NCI-H460 (cell line): ENCODE measurements at regions not wholly inside any gene's neighbourhood (a gene's known extent, or its start where the extent isn't known, plus 50 kb on each side); places are given as distances from the start of the nearest gene placed in this dataset.
A peak's percentile ranks its signal among the peaks of the same experiment; 100 is the strongest.
"Not testable (repeated sequence)": the region's sequence is repeated elsewhere in the genome, so short reads cannot be mapped to it uniquely, and the experiment has no call there.

Experiments used
- DNase-seq: peaks from one replicate; pipeline ENCODE4 v3.0.0-alpha.2; 2016; ENCODE audit warnings: low read depth; ENCODE audit errors: extremely low read depth

DNA sequence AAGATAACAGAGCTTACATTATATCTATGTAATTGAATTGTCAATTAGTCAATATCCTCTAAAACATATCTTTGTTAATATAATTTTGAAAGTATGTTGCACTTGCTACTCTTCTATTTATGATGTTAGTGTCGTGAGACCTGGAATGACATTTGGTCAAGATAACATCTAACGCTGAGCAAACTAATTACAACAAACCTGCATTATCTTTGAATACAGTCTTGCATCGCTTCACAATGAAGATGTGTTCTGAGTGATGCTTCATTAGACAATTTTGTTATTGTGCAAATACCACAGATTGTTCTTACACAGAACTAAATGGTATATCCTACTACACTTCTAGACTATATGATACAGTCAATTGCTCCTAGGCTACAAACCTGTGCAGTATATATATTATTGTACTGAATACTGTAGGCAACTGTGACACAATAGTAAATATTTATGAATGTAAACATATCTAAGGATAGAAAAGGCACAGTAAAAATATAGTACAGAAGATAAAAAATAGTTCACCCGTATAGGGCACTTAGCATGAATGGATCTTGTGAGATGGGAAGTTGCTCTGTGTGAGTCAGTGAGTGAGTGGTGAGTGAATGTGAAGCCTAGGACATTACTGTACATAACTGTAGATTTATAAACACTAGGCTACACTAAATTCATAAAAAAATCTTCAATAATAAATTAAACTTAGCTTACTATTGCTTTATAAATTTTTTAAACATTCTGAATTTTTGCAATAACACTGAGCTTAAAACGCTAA, 1773.8 kb downstream of the PCDH9 start:
- DNase-seq = no peak

- DNase-seq = no peak
Observed at GRCh38 chr13:65454403-65454802, 1775.7 kb downstream of the PCDH9 start.

DNA sequence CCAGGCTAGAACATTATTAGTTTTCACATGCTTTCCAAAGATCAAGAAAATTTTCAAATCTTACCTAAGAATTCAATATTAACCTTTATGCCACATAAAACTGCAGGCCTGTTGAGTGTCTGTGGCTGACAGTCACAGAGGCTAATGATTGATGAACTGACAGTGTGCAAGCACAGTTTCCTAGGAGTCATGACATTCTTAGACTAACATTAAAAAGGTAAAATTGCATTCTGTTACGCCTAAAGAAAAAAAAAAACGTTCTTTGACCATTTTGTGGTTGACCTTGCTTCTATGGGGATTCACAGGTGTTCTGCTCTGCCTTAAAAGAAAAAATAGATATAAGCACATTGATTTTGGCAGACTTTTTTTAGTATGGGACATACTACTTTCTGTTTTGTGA, 1776.2 kb downstream of the PCDH9 start:
- no peak for DNase-seq

DNA sequence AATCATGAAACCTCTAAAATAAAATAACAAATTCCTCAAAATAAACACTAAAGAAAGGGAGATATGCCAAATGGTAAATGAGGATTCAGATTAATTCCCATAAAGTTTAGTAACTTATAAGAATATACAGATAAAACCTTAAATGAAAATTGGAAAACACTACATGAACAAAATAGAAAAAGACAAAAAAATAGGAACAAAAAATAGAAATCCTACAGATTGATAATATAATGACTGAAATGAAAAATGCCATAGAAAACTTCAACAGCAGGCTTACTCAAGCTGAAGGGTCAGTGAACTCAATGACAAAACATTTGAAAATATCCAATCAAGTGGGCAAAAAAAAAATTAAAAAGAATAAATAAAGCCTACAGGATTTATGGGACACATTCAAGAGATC, 1784.8 kb downstream of the PCDH9 start:
- DNase-seq = no peak

- no peak for DNase-seq
Observed at GRCh38 chr13:65435590-65435989, 1794.5 kb downstream of the PCDH9 start.

GRCh38 chr13:65417953-65418352, 1812.2 kb downstream of the PCDH9 start:
- DNase-seq = no peak

GRCh38 chr13:65416784-65417183, 1813.4 kb downstream of the PCDH9 start:
- DNase-seq = no peak

DNA sequence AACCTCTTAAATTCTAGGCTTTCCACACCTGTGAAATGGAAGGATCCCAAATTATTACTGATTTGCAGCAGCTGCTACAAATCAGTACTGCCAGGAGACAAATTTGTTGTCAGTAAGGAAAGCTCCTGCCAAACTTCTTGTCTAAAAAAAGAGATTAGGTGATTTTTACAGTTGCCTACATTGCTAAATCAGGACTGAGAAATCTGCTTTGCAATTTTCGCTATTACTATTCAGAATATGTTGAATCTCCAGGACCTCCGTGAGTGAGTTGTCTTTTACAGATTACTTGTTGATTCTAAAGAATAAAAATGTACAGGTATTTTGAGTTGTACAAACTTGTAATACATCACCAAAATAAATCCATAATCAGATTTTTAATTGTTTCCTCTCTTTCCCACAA, 1815.9 kb downstream of the PCDH9 start:
- DNase-seq = no peak

DNA sequence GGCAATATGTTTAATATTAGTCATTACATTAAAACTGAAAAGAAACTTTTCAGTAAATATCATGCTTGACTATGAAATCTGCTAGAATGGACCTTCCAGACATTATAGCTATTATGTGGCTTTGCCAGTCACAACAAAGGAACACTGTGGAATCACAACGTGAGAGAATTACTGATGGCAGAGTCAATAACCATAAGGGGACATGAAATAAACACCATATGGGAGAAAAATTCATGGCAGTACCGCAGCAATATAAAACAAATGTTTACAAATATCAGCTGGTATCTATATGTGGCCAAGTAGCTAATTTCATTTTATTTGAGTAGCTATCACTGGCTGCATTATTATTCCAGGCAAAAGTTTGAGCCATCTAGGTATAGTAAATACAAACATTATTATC, 1818.6 kb downstream of the PCDH9 start:
- no peak for DNase-seq

GRCh38 chr13:65410791-65411190, 1819.3 kb downstream of the PCDH9 start:
- no peak for DNase-seq

- no peak for DNase-seq
Observed at GRCh38 chr13:65401315-65401714, 1828.8 kb downstream of the PCDH9 start.

DNA sequence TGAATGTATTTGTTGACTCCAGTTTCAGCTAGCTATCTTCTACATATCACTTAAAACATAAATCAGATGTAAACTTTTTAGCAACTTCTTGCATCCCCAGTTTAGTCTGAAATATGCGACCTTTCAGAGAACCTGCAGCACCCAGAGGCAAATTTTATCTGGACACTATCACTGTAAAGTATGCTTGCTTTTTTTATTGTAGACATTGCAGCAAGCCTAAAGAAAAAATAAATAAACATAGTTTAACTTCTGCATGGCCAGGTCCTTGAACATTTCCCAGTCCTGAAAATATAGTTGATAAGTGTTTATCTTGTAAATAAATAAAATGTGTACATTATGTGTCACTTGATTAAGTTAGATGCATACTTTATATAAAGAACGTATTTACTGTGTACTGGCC, 1829.4 kb downstream of the PCDH9 start:
- no peak for DNase-seq

DNA sequence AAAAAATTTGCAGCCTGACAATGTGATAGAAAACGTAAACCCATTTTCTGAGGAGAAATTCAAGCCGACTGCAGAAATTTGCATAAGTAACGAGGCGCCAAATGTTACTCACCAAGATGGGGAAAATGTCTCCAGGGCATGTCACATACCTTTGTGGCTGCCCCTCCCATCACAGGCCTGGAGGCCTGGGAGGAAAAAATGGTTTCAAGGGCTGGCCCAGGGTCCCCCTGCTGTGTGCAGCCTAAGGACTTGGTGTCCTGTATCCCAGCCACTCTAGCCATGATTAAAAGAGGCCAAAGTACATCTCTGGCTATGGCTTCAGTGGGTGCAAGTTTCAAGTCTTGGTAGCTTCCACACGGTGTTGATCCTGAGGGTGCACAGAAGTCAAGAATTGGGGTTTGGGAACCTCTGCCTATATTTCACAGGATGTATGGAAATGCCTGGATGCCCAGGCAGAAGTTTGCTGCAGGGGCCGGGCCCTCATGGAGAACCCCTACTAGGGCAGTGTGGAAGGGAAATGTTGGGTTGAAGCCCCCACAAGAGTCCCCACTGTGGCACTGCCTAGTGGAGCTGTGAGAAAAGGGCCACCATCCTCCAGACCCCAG, 1842.3 kb downstream of the PCDH9 start:
- DNase-seq = no peak

- peak; percentile 22 for DNase-seq
Observed at GRCh38 chr13:65378943-65379519, 1851.1 kb downstream of the PCDH9 start.

- DNase-seq = no peak
Observed at GRCh38 chr13:65378484-65378883, 1851.7 kb downstream of the PCDH9 start.

GRCh38 chr13:65368832-65369231, 1861.3 kb downstream of the PCDH9 start:
- DNase-seq = no peak

GRCh38 chr13:65353951-65354350, 1876.2 kb downstream of the PCDH9 start:
- no peak for DNase-seq

DNA sequence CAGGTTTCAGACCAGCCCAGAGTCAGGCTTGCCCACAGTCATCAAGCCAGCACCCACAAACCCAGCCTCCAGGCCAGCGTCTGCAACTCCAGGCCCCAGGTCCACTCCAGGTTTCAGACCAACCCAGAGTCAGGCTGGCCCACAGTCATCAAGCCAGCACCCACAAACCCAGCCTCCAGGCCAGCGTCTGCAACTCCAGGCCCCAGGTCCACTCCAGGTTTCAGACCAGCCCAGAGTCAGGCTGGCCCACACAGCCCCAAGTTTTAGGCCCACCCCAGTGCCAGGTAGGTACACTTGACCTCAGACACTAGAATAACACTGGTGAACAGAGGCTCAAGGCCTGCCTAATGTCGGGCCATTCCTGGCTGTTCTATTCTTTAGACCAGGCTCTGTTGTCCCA, 1877.0 kb downstream of the PCDH9 start:
- DNase-seq = not testable (repeated sequence)

GRCh38 chr13:65347420-65348030, 1882.6 kb downstream of the PCDH9 start:
- no peak for DNase-seq

GRCh38 chr13:65343898-65344663, 1886.1 kb downstream of the PCDH9 start:
- no peak for DNase-seq
